Lung (tissue), 11 donors: ENCODE measurements at regions not wholly inside any gene's neighbourhood (a gene's known extent, or its start where the extent isn't known, plus 50 kb on each side); places are given as distances from the start of the nearest gene placed in this dataset.

Source experiments
- ATAC-seq: fragments of 200-7000 bp; cut with Tn5 transposase; one replicate; pipeline ENCODE4 v1.9.1; 2020; ENCODE audit warnings: moderate number of reproducible peaks; ENCODE audit not compliant: insufficient read depth, low FRiP score
- DNase-seq, 3 donors: peaks; one replicate each; pipeline ENCODE4 v3.0.0-alpha.2; 2013 to 2017
- H3K27ac ChIP-seq, 2 donors: one replicate each; pipeline ENCODE4 v1.5.1; 2013; ENCODE audit warnings: mild to moderate bottlenecking in 2 of 2, moderate library complexity in 2 of 2, control low read depth in 1 of 2, inconsistent platforms in 1 of 2, low read depth in 1 of 2, low read length in 1 of 2
- H3K27me3 ChIP-seq, 3 donors: one replicate each; pipeline ENCODE4 v1.5.1; 2013; ENCODE audit warnings: low read length in 2 of 3; ENCODE audit not compliant: control insufficient read depth in 3 of 3, insufficient read depth in 3 of 3
- H3K36me3 ChIP-seq, 4 donors: one replicate each; pipeline ENCODE4 v1.5.1; 2013; ENCODE audit warnings: low read length in 4 of 4, mild to moderate bottlenecking in 1 of 4, moderate library complexity in 1 of 4; ENCODE audit not compliant: control insufficient read depth in 4 of 4, insufficient read depth in 4 of 4
- H3K4me1 ChIP-seq, 5 donors: one replicate each; pipeline ENCODE4 v1.5.1; 2013; ENCODE audit warnings: low read length in 5 of 5, mild to moderate bottlenecking in 2 of 5, moderate library complexity in 1 of 5; ENCODE audit not compliant: control insufficient read depth in 5 of 5, insufficient read depth in 5 of 5
- H3K4me3 ChIP-seq: one replicate; pipeline ENCODE4 v1.5.1; 2013; ENCODE audit warnings: mild to moderate bottlenecking, control low read depth, moderate library complexity
- H3K9ac ChIP-seq, 2 donors: one replicate each; pipeline ENCODE4 v1.5.1; 2013; ENCODE audit warnings: low read length in 2 of 2, control low read depth in 1 of 2; ENCODE audit not compliant: insufficient read depth in 1 of 2
- H3K9me3 ChIP-seq, 4 donors: one replicate each; pipeline ENCODE4 v1.5.1; 2013; ENCODE audit warnings: low read length in 3 of 4, mild to moderate bottlenecking in 1 of 4, moderate library complexity in 1 of 4; ENCODE audit not compliant: control insufficient read depth in 4 of 4, insufficient read depth in 3 of 4
- CTCF ChIP-seq: IDR thresholded peaks from 2 replicates; pipeline ENCODE4 v1.5.1; 2012; ENCODE audit warnings: mild to moderate bottlenecking; ENCODE audit errors: control extremely low read depth, extremely low read depth
- WGBS, 2 donors: extraction: QIAGEN DNeasy Blood & Tissue Kit; methylation state at CpG; one replicate each; pipeline ENCODE4 v1.1.7; 2013; 5-methylcytosine and 5-hydroxymethylcytosine counted together
- donor health status: control.
- donor health status: control.
- donor health status: Bipolar disorder and iron deficiency.
- donor health status: healthy.
- donor health status: DM: yes; HTN: yes; CAD: no.

- Histone ChIP-seq H3K4me1 (no peaks in the 10 kb centered on the region), H3K27ac (no peak overlapping the region), H3K36me3 (no peaks in the 10 kb centered on the region), H3K4me3 (no peak overlapping the region), H3K9me3 (peaks cover 0 to 2% (median 0%) of the 10 kb centered on the region in 4 donors), H3K9ac (no peak overlapping the region), H3K27me3 (no peaks in the 10 kb centered on the region)
- TF ChIP-seq CTCF, result no peak
- ATAC-seq, result no peak
- no peak for DNase-seq
Observed at GRCh38 chr7:97357459-97357858, 240.0 kb downstream of the SDHAF3 start.

DNA sequence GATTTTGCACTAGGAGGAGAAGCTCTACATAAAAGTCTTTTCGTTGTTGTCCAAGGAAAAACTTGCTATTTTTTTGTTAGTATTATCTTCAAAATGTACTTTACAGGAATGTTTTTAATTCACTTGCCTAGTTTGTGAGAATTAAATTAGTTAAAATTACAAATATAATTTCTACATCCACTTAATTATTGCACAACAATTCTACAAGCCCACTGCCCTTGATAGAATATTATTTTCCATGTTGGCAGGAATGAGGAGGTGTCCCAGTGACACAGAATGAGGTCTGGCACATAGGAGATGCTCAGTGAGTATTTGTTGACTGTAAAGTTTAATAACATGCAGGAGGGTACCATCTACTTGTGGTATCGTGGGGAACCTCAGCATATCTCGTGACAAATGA lies 255.4 kb downstream of the SDHAF3 start:
- WGBS, 2 donors, result 76 to 87% methylated on average over 3 of the region's 3 CpGs
- no peaks in the 10 kb centered on the region for H3K27me3 ChIP-seq
- H3K9me3 ChIP-seq, result peaks cover 0 to 2% (median 0%) of the 10 kb centered on the region in 4 donors
- TF ChIP-seq CTCF, result no peak
- no peaks in the 10 kb centered on the region for H3K36me3 ChIP-seq
- ATAC-seq (no peak), DNase-seq (no peak)
- no peak overlapping the region for H3K27ac ChIP-seq
- no peak overlapping the region for H3K4me3 ChIP-seq
- no peak overlapping the region for H3K9ac ChIP-seq
- H3K4me1 ChIP-seq, result no peaks in the 10 kb centered on the region

DNA sequence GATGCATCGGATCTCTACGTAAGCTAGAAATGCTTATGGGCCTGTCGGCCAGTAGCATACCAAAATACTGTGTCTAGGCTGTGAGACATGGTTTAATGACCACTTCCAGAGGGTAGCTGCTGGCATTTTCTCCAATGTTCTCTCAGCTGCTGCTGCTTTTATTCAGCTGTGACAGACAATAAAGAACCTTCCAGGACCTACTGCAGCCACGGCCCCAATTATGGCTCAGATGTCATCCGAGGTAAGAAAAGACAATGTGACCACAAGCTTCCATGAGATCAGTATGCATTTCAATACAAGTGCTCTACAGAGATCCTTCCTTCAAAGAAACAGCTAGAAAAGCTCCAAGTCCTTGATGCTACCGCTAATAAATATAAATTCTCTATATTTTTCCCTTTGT lies 256.2 kb downstream of the SDHAF3 start:
- H3K9me3 ChIP-seq, result no peaks in the 10 kb centered on the region
- no peaks in the 10 kb centered on the region for H3K27me3 ChIP-seq
- no peak for DNase-seq
- H3K27ac ChIP-seq, result no peak overlapping the region
- TF ChIP-seq CTCF, result no peak
- H3K9ac ChIP-seq, result no peak overlapping the region
- H3K36me3 ChIP-seq, result no peaks in the 10 kb centered on the region
- no peaks in the 10 kb centered on the region for H3K4me1 ChIP-seq
- WGBS, 2 donors, result 86% methylated on average over 6 of the region's 6 CpGs
- ATAC-seq, result no peak
- H3K4me3 ChIP-seq, result no peak overlapping the region

- WGBS, 2 donors, result 97 to 100% methylated on average over 3 of the region's 3 CpGs
- H3K9ac ChIP-seq, result no peak overlapping the region
- H3K4me3 ChIP-seq, result no peak overlapping the region
- ATAC-seq (no peak), DNase-seq (no peak)
- no peaks in the 10 kb centered on the region for H3K4me1 ChIP-seq
- no peak for TF ChIP-seq CTCF
- H3K9me3 ChIP-seq, result no peaks in the 10 kb centered on the region
- H3K27me3 ChIP-seq, result no peaks in the 10 kb centered on the region
- no peak overlapping the region for H3K27ac ChIP-seq
- H3K36me3 ChIP-seq, result no peaks in the 10 kb centered on the region
Observed at GRCh38 chr7:97377713-97378112, 260.2 kb downstream of the SDHAF3 start.
